ENCODE measurements at regions not wholly inside any gene's neighbourhood (a gene's known extent, or its start where the extent isn't known, plus 50 kb on each side); places are given as distances from the start of the nearest gene placed in this dataset.

DNA sequence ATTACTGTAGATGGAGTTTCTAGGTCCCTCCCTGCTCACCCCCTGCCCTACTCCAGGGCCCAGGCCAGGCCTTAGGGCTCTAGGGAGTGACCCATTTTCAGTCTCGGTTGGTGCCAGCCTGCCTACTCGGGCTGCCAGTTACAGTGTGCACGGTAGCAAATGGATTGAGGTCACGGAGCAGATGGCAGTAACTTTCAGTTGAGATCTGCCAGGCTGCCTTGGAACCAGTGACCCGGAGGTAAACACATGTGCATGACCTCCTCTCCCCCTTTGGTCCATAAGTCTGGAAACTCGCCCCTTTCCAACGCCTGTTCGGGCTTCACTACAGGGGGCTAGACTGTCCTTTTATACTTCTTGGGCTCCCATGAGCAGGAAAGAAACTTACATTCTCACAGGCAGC lies 139.7 kb upstream of the TBX3 start:
- no peak for TF ChIP-seq CTCF (IDR thresholded peaks at IDR 0.05)
- TF ChIP-seq POLR2A (IDR thresholded peaks at IDR 0.05): no peak

All from thyroid gland (tissue), 4 donors.